PC-3 (cell line): ENCODE measurements at regions not wholly inside any gene's neighbourhood (a gene's known extent, or its start where the extent isn't known, plus 50 kb on each side); places are given as distances from the start of the nearest gene placed in this dataset.

Experiments used
- ATAC-seq: fragments of 200-7000 bp; cut with Tn5 transposase; 2 replicates; pipeline ENCODE4 v1.9.1; 2020; ENCODE audit warnings: mild to moderate bottlenecking, moderate library complexity
- BruUV-seq: library from RNA; stranded (reverse); fragments of 400-500 nt; replicated peaks from 2 replicates; lab custom pipeline; 2021; lab: Mats Ljungman, UMichigan
- CTCF ChIA-PET: fragments of 300-600 bp; sonication (Branson Sonifier 250); formaldehyde crosslinking; loops from one replicate; lab custom pipeline; 2022; ENCODE audit warnings: antibody characterized with exemption; lab: Charles Lee
- POLR2A ChIA-PET: fragments of 300-600 bp; sonication (Branson Sonifier 250); formaldehyde crosslinking; loops from one replicate; lab custom pipeline; 2022; ENCODE audit warnings: antibody characterized with exemption; ENCODE audit not compliant: unreplicated experiment; lab: Charles Lee
- DNase-seq: peaks from one replicate; pipeline ENCODE4 v3.0.0-alpha.2; 2015
- H2AFZ ChIP-seq: fragments of 300-600 bp; sonication (generic); 2 replicates; pipeline ENCODE4 v1.6.0; 2016; ENCODE audit warnings: antibody characterized with exemption, low read length
- H3F3A ChIP-seq: fragments of 300-600 bp; sonication (generic); one replicate; pipeline ENCODE4 v1.6.0; 2017; ENCODE audit warnings: antibody characterized with exemption, low read length, control low read depth, mild to moderate bottlenecking; ENCODE audit not compliant: unreplicated experiment
- H3K27ac ChIP-seq: fragments of 300-600 bp; sonication (generic); 2 replicates; pipeline ENCODE4 v1.5.1; 2016; ENCODE audit warnings: mild to moderate bottlenecking, low read length
- H3K27me3 ChIP-seq: fragments of 300-600 bp; sonication (generic); 2 replicates; pipeline ENCODE4 v1.6.1; 2016; ENCODE audit warnings: low read length, mixed read lengths
- H3K36me3 ChIP-seq: fragments of 300-600 bp; sonication (generic); 2 replicates; pipeline ENCODE4 v1.6.1; 2016; ENCODE audit warnings: low read depth, mixed run types, low read length, mixed read lengths
- H3K4me1 ChIP-seq: fragments of 300-600 bp; sonication (generic); 2 replicates; pipeline ENCODE4 v1.5.1; 2016; ENCODE audit warnings: low read length; ENCODE audit not compliant: insufficient read depth
- H3K4me2 ChIP-seq: fragments of 300-600 bp; sonication (generic); 2 replicates; pipeline ENCODE4 v1.6.0; 2016; ENCODE audit warnings: low read length
- H3K4me3 ChIP-seq: fragments of 300-600 bp; sonication (generic); 2 replicates; pipeline ENCODE4 v1.5.1; 2016; ENCODE audit warnings: mild to moderate bottlenecking, low read length, mixed read lengths
- H3K79me2 ChIP-seq: fragments of 300-600 bp; sonication (generic); 2 replicates; pipeline ENCODE4 v1.6.1; 2017; ENCODE audit warnings: low read length, mixed read lengths
- H3K9ac ChIP-seq: fragments of 300-600 bp; sonication (generic); 2 replicates; pipeline ENCODE4 v1.6.0; 2016; ENCODE audit warnings: mild to moderate bottlenecking, low read length
- H3K9me2 ChIP-seq: fragments of 300-600 bp; sonication (generic); replicated peaks from 2 replicates; pipeline ENCODE4 v1.6.1; 2016; ENCODE audit warnings: mixed run types, low read length, mixed read lengths
- H3K9me3 ChIP-seq: fragments of 300-600 bp; sonication (generic); 2 replicates; pipeline ENCODE4 v1.6.1; 2016; ENCODE audit warnings: low read length, mixed read lengths
- H4K20me1 ChIP-seq: fragments of 300-600 bp; sonication (generic); 2 replicates; pipeline ENCODE4 v1.6.1; 2016; ENCODE audit warnings: low read length, mixed read lengths
- EZH2 ChIP-seq: fragments of 300-600 bp; sonication (generic); IDR thresholded peaks from one replicate; pipeline ENCODE4 v1.6.1; 2017; ENCODE audit warnings: antibody characterized with exemption, mild to moderate bottlenecking, low read length; ENCODE audit not compliant: unreplicated experiment
- EZH2phosphoT487 ChIP-seq: fragments of 300-600 bp; sonication (generic); IDR thresholded peaks from 2 replicates; pipeline ENCODE4 v1.6.1; 2018; ENCODE audit warnings: mild to moderate bottlenecking, antibody characterized with exemption, low read length, borderline replicate concordance
- intact Hi-C: fragments of 100-400 bp; cut with micrococcal nuclease; formaldehyde crosslinking; loops from 2 replicates; pipeline ENCODE4 v1.9.0; 2023
- TF ChIP-seq, protein P1 (sequence below): fragments of 300-600 bp; sonication (generic); conservative IDR thresholded peaks from 2 replicates; pipeline ENCODE4 v1.5.1; 2017; ENCODE audit warnings: antibody characterized with exemption, low read depth, mild to moderate bottlenecking, low read length

- Histone ChIP-seq H3K4me1 (no peaks in the 10 kb centered on the region), H3F3A (no peaks in the 10 kb centered on the region), H3K27ac (no peak overlapping the region), H3K9me3 (0 out of 2 replicates have a peak, but pooled peaks cover 20% of the 10 kb centered on the region), H4K20me1 (no peaks in the 10 kb centered on the region), H3K36me3 (no peaks in the 10 kb centered on the region), H3K79me2 (no peaks in the 10 kb centered on the region), H3K4me2 (no peak overlapping the region), H3K4me3 (no peak overlapping the region), H3K27me3 (no peaks in the 10 kb centered on the region; the same call in 1 of the 2 replicates), H3K9me2 (no peaks in the 10 kb centered on the region), H2AFZ (no peak overlapping the region), H3K9ac (no peak overlapping the region)
- ChIA-PET POLR2A (no interaction called here), CTCF (no interaction called here)
- TF ChIP-seq, protein P1, sequence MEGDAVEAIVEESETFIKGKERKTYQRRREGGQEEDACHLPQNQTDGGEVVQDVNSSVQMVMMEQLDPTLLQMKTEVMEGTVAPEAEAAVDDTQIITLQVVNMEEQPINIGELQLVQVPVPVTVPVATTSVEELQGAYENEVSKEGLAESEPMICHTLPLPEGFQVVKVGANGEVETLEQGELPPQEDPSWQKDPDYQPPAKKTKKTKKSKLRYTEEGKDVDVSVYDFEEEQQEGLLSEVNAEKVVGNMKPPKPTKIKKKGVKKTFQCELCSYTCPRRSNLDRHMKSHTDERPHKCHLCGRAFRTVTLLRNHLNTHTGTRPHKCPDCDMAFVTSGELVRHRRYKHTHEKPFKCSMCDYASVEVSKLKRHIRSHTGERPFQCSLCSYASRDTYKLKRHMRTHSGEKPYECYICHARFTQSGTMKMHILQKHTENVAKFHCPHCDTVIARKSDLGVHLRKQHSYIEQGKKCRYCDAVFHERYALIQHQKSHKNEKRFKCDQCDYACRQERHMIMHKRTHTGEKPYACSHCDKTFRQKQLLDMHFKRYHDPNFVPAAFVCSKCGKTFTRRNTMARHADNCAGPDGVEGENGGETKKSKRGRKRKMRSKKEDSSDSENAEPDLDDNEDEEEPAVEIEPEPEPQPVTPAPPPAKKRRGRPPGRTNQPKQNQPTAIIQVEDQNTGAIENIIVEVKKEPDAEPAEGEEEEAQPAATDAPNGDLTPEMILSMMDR = no peak
- no peak for TF ChIP-seq EZH2phosphoT487
- TF ChIP-seq EZH2 = no peak
- DNase-seq (no peak), ATAC-seq (no peak)
- no TSS peak for BruUV-seq
- intact Hi-C loops = no loop called here
These were observed 334.6 kb upstream of the B3GAT1 start for GRCh38 chr11:134746609-134747008.

DNA sequence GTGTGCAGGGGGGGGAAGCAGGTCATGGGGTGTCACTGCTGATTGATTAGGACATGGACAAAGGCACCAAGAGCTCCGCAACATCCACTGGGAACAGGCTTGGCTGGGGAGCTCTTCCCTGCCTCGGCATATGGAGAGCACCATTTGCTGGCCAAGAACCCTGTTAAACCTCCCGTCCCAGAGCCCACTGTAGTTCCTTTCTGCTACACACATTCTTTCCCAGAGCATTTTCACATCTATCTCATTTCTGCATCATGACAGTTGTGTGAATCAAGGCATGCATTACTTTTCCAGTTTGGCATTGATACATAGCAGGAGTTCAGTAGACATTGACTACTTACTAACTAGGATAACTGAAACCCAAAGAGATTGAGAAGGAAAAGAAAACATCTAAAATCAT lies 333.4 kb upstream of the B3GAT1 start:
- ChIA-PET POLR2A (no interaction called here), CTCF (no interaction called here)
- no peaks in the 10 kb centered on the region for H4K20me1 ChIP-seq
- no peaks in the 10 kb centered on the region for H3F3A ChIP-seq
- TF ChIP-seq EZH2phosphoT487 (no peak), EZH2 (no peak)
- TF ChIP-seq, protein P1 = no peak
- no peaks in the 10 kb centered on the region for H3K4me1 ChIP-seq
- ATAC-seq (no peak), DNase-seq (no peak)
- BruUV-seq = no TSS peak
- H3K4me2 ChIP-seq = no peak overlapping the region
- H3K27ac ChIP-seq = no peak overlapping the region
- no peaks in the 10 kb centered on the region for H3K27me3 ChIP-seq
- H3K4me3 ChIP-seq = no peak overlapping the region
- 0 out of 2 replicates have a peak, but pooled peaks cover 20% of the 10 kb centered on the region for H3K9me3 ChIP-seq
- intact Hi-C loops = no loop called here
- H3K9ac ChIP-seq = no peak overlapping the region
- no peaks in the 10 kb centered on the region for H3K79me2 ChIP-seq
- H3K9me2 ChIP-seq = no peaks in the 10 kb centered on the region
- no peak overlapping the region for H2AFZ ChIP-seq
- no peaks in the 10 kb centered on the region for H3K36me3 ChIP-seq

- Histone ChIP-seq H3K9ac (no peak overlapping the region), H3K4me2 (no peak overlapping the region), H4K20me1 (no peaks in the 10 kb centered on the region), H3K79me2 (no peaks in the 10 kb centered on the region), H3K27me3 (no peaks in the 10 kb centered on the region), H3F3A (no peaks in the 10 kb centered on the region), H3K9me2 (no peaks in the 10 kb centered on the region), H2AFZ (no peak overlapping the region), H3K4me1 (no peaks in the 10 kb centered on the region), H3K9me3 (0 out of 2 replicates have a peak, but pooled peaks cover 18% of the 10 kb centered on the region), H3K27ac (no peak overlapping the region), H3K36me3 (no peaks in the 10 kb centered on the region), H3K4me3 (no peak overlapping the region)
- no TSS peak for BruUV-seq
- no peak for DNase-seq
- POLR2A ChIA-PET = no interaction called here
- CTCF ChIA-PET = no interaction called here
- TF ChIP-seq EZH2 = no peak
- TF ChIP-seq, protein P1 = no peak
- no peak for TF ChIP-seq EZH2phosphoT487
- intact Hi-C loops = no loop called here
- no peak for ATAC-seq
These were observed 331.8 kb upstream of the B3GAT1 start for GRCh38 chr11:134743820-134744195.
